PC-9 (cell line): ENCODE measurements at regions not wholly inside any gene's neighbourhood (a gene's known extent, or its start where the extent isn't known, plus 50 kb on each side); places are given as distances from the start of the nearest gene placed in this dataset.

Source experiments
- BruUV-seq: library from RNA; stranded (reverse); fragments of 400-500 nt; replicated peaks from 2 replicates; lab custom pipeline; 2021; lab: Mats Ljungman, UMichigan
- CTCF ChIA-PET: fragments of 300-600 bp; sonication (Branson Sonifier 250); formaldehyde crosslinking; loops from one replicate; lab custom pipeline; 2022; ENCODE audit warnings: antibody characterized with exemption; lab: Charles Lee
- POLR2A ChIA-PET: fragments of 300-600 bp; sonication (Branson Sonifier 250); formaldehyde crosslinking; loops from one replicate; lab custom pipeline; 2022; ENCODE audit warnings: antibody characterized with exemption; ENCODE audit not compliant: unreplicated experiment; lab: Charles Lee
- DNase-seq, 2 experiments: peaks; one replicate each; pipeline versions ENCODE4 v3.0.0 to v3.0.0-alpha.2; 2015 to 2022; ENCODE audit warnings: mixed read lengths in 1 of 2
- H2AFZ ChIP-seq: fragments of 200-600 bp; sonication (generic); 2 replicates; pipeline ENCODE4 v1.8.1; 2017; ENCODE audit warnings: antibody characterized with exemption
- H3F3A ChIP-seq: fragments of 200-600 bp; sonication (generic); 2 replicates; pipeline ENCODE4 v1.8.1; 2017; ENCODE audit warnings: antibody characterized with exemption, mild to moderate bottlenecking, low read depth; ENCODE audit not compliant: insufficient read depth
- H3K27ac ChIP-seq: fragments of 200-600 bp; sonication (generic); 2 replicates; pipeline ENCODE4 v1.6.1; 2016; ENCODE audit warnings: mixed run types
- H3K27me3 ChIP-seq: fragments of 200-600 bp; sonication (generic); 2 replicates; pipeline ENCODE4 v1.6.1; 2016; ENCODE audit warnings: low read depth, mixed run types; ENCODE audit not compliant: insufficient read depth
- H3K36me3 ChIP-seq: fragments of 200-600 bp; sonication (generic); 2 replicates; pipeline ENCODE4 v1.6.1; 2016; ENCODE audit warnings: low read depth, mixed run types
- H3K4me1 ChIP-seq: fragments of 200-600 bp; sonication (generic); replicated peaks from 2 replicates; pipeline ENCODE4 v1.6.1; 2016; ENCODE audit warnings: mixed run types; ENCODE audit not compliant: insufficient read depth
- H3K4me2 ChIP-seq: fragments of 200-600 bp; sonication (generic); 2 replicates; pipeline ENCODE4 v1.6.1; 2017; ENCODE audit warnings: mixed run types
- H3K4me3 ChIP-seq: fragments of 200-600 bp; sonication (generic); 2 replicates; pipeline ENCODE4 v1.6.1; 2016; ENCODE audit warnings: mixed run types
- H3K79me2 ChIP-seq: fragments of 200-600 bp; sonication (generic); 2 replicates; pipeline ENCODE4 v1.6.1; 2017; ENCODE audit warnings: low read depth, mixed run types
- H3K9me2 ChIP-seq: fragments of 200-600 bp; sonication (generic); 2 replicates; pipeline ENCODE4 v1.8.1; 2017; ENCODE audit warnings: mild to moderate bottlenecking; ENCODE audit not compliant: insufficient read depth
- H3K9me3 ChIP-seq: fragments of 200-600 bp; sonication (generic); 2 replicates; pipeline ENCODE4 v1.8.1; 2016; ENCODE audit warnings: low read depth; ENCODE audit not compliant: insufficient read depth
- H4K20me1 ChIP-seq: fragments of 200-600 bp; sonication (generic); 2 replicates; pipeline ENCODE4 v1.8.1; 2017; ENCODE audit not compliant: insufficient read depth
- CTCF ChIP-seq: fragments of 200-600 bp; sonication (generic); conservative IDR thresholded peaks from 2 replicates; pipeline ENCODE4 v1.6.1; 2017; ENCODE audit warnings: mixed run types, antibody characterized with exemption, mild to moderate bottlenecking, moderate library complexity
- EZH2 ChIP-seq: fragments of 200-600 bp; sonication (generic); IDR thresholded peaks from 2 replicates; pipeline ENCODE4 v1.8.0; 2017; ENCODE audit warnings: antibody characterized with exemption, low read depth
- intact Hi-C: fragments of 100-400 bp; cut with micrococcal nuclease; formaldehyde crosslinking; loops from one replicate; pipeline ENCODE4 v1.10.0; 2022; ENCODE audit not compliant: unreplicated experiment

GRCh38 chr3:22587446-22587845 lies 615.7 kb upstream of the UBE2E2 start:
- H3K36me3 ChIP-seq = no peaks in the 10 kb centered on the region
- H3K9me3 ChIP-seq = no peaks in the 10 kb centered on the region
- intact Hi-C loops = no loop called here
- no peaks in the 10 kb centered on the region for H4K20me1 ChIP-seq
- H2AFZ ChIP-seq = no peak overlapping the region
- H3K4me1 ChIP-seq = no peaks in the 10 kb centered on the region
- BruUV-seq = no TSS peak
- H3K27me3 ChIP-seq = no peaks in the 10 kb centered on the region
- H3K4me3 ChIP-seq = no peak overlapping the region
- DNase-seq = no peak
- H3K9me2 ChIP-seq = no peaks in the 10 kb centered on the region
- TF ChIP-seq CTCF = no peak
- no peak for TF ChIP-seq EZH2
- ChIA-PET CTCF (no interaction called here), POLR2A (no interaction called here)
- H3F3A ChIP-seq = no peaks in the 10 kb centered on the region
- H3K27ac ChIP-seq = no peak overlapping the region
- H3K4me2 ChIP-seq = no peak overlapping the region
- no peaks in the 10 kb centered on the region for H3K79me2 ChIP-seq

- H2AFZ ChIP-seq = no peak overlapping the region
- no peak overlapping the region for H3K27ac ChIP-seq
- POLR2A ChIA-PET = no interaction called here
- CTCF ChIA-PET = no interaction called here
- H3K4me2 ChIP-seq = no peak overlapping the region
- intact Hi-C loops = no loop called here
- no peaks in the 10 kb centered on the region for H3K27me3 ChIP-seq
- no peak overlapping the region for H3K4me3 ChIP-seq
- H3K4me1 ChIP-seq = peaks cover 10% of the 10 kb centered on the region
- H3K36me3 ChIP-seq = no peaks in the 10 kb centered on the region
- no peaks in the 10 kb centered on the region for H3K79me2 ChIP-seq
- BruUV-seq = no TSS peak
- no peaks in the 10 kb centered on the region for H3K9me2 ChIP-seq
- no peak for TF ChIP-seq CTCF
- H3K9me3 ChIP-seq = no peaks in the 10 kb centered on the region; the same call in 1 of the 2 replicates
- H3F3A ChIP-seq = no peaks in the 10 kb centered on the region
- H4K20me1 ChIP-seq = no peaks in the 10 kb centered on the region
- DNase-seq = no peak
Measured at GRCh38 chr3:22593638-22594037, 609.5 kb upstream of the UBE2E2 start.

- Histone ChIP-seq H3K4me2 (no peak overlapping the region), H3K36me3 (no peaks in the 10 kb centered on the region), H4K20me1 (no peaks in the 10 kb centered on the region), H3F3A (no peaks in the 10 kb centered on the region), H3K4me3 (no peak overlapping the region), H3K27ac (no peak overlapping the region), H3K9me3 (no peaks in the 10 kb centered on the region; the same call in 1 of the 2 replicates), H3K4me1 (peaks cover 10% of the 10 kb centered on the region), H3K27me3 (no peaks in the 10 kb centered on the region), H3K79me2 (no peaks in the 10 kb centered on the region), H2AFZ (no peak overlapping the region), H3K9me2 (no peaks in the 10 kb centered on the region)
- intact Hi-C loops = no loop called here
- no peak for TF ChIP-seq CTCF
- BruUV-seq = no TSS peak
- DNase-seq = no peak
- CTCF ChIA-PET = no interaction called here
- POLR2A ChIA-PET = interaction anchor here (0.7 kb wide), 1 partner anchor 326 kb away, joined by 4 read pairs; no protein-coding TSS in a partner anchor
Measured at GRCh38 chr3:22594990-22595389, 608.1 kb upstream of the UBE2E2 start.
